ENCODE measurements at regions not wholly inside any gene's neighbourhood (a gene's known extent, or its start where the extent isn't known, plus 50 kb on each side); places are given as distances from the start of the nearest gene placed in this dataset.
"Not testable (repeated sequence)": the region's sequence is repeated elsewhere in the genome, so short reads cannot be mapped to it uniquely, and the experiment has no call there.

DNA sequence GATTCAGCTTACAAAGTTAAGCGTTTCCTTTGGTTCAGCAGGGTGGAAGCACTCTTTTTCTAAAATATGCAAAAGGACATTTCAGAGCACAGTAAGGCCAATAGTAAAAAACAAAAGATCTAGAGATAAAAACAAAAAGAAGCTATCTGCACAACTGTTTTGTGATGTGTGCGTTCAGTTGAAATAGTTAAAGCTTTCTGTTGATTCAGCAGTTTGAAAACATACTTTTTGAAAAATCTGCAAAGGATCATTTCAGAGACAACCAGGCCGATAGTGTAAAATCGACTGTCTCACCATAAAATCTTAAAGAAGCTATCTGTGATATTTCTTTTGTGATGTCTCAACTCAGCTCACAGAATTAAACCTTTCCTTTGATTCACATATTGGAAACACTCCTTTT, 300.0 kb upstream of the ALG10B start:
- DNase-seq (ENCODE audit: extremely low read depth in 1 of 2, low read depth in 1 of 2): no peak

DNA sequence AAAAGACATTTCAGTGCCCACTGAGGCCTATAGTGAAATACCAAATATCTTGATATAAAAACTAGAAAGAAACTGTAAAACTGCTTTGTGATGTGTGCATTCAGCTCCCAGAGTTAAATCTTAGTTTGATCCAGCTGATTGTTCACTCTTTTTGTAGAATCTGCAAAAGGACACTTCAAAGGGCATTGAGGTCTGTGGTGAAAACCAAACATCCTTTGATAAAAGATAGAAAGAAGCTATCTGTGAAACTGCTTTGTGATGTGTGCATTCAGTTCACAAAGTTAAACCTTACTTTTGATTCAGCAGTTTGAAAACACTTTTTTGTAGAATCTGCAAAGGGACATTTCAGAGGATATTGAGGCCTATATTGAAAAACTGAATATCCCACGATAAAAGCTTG, 290.7 kb upstream of the ALG10B start:
- DNase-seq (ENCODE audit: extremely low read depth in 1 of 2, low read depth in 1 of 2): no peak

DNA sequence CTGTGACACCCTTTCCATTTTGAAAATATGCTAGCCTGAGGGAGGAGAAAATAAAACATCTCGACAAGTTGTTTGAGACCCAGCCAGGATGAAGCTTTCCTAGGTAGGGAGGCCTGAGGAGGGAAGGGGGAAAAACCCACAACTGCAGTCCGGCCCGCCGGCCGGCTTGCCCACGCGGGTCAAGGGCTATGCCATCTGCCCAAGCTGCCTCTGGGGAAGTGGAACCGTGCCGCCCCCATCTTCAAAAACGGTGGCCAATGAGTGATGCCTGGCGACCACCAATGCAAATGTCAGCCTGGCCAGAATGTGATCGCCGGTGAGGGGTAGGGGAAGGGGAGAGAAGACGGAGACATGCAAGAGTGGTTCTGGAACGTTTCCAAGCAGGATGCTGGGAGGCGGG, 263.5 kb upstream of the ALG10B start:
- DNase-seq (ENCODE audit: extremely low read depth in 1 of 2, low read depth in 1 of 2): no peak

DNA sequence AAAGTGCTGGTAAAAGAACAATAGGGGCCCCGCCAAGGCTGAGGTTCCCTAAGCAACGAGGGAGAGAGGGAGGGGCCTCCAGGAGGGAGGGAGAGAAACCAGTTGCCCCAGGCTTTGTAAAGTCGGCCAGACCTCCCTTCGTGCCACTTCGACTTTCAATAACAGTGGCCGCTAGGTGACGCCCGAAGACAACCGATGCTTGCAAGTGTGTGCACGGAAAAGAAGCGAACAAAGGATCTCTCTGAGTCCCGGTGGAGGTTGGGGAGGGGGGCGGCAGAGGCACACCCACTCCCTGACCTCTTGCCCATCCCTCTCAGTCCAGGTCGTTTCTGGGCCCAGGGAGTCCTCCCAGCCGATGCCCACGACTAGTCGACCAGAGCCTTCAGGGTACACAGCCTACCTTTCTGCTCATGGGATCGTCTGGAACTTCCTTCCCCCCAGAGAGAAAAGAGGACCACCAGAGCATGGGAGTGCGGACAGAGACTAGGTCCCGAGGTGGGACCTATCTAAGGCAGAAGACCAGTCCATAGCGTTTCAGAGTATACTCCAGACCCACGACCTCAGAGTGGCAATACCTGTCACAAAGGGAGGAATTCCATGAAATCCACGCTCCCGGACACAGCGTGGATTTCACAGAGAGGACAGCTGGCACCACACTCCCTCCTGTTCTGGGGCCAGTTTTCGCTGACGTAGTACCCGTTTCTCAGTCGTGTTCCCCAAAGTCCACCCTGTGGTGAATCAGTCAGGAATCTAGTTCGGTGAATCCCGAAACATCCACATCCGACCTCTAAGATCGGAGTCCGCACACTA, 262.7 kb upstream of the ALG10B start:
- DNase-seq (ENCODE audit: extremely low read depth in 1 of 2, low read depth in 1 of 2): no peak

DNA sequence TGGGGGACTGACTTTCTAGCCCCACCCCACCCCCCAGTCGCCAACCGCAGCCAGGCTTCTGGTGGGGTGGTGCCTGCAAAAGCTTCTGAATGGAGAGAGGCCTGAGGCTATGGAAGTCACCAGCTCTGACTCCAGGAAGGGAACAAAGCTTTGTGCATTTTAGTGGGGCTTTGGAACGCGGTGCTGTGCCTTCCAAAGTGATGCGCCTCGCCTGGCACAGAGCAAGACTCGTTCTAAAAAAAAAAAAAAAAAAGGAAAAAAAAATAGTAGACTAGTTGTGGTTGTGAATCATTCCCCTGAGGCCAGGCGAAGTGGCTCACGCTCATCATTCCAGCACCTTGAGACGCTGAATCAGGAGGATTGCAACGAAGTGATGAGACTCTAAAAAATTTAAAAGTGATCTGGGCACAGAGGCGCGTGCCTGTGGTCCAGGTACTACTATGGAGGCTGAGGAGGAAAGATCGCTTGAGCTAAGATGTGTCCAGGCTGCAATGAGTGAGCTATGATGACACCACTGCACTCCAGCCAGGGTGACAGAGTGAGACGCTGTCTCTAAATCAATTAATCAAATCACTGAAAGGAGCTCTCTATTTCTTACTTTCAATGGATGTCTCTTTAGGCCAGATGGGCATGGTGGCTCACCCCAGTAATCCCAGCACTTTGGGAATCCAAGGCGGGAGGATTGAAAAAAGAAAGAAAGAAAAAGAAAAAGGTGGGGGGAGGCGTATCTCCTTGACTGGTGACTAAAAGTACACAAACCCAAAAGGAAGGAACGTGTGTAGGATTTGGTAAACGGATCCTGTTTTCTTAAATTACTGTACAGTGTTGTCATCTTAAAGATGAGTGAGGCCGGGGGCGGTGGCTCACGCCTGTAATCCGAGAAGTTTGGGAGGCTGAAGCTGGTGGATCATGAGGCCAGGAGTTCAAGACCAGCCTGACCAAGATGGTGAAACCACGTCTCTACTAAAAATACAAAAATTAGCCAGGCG, 259.6 kb upstream of the ALG10B start:
- no peak for DNase-seq (ENCODE audit: extremely low read depth in 1 of 2, low read depth in 1 of 2)

DNA sequence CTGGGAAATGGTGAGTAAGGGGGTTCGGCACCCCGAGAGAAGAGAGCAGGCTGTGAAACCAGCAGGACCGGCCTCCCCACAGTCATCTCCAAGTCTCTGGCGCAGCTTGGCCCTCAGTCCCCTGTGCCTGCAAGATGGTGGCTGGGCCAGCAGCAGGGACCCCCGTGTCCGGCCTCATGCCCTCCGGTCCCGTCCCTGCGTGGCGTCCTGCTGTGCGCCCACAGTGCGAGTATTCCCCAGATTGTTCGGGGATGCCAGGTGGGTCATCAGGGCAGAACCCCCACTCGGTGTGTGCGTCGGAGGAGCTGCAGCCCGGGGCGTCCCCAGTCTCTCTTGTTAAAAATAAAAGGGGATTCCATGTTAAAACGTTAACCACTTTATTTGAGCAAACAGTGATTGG, 216.9 kb upstream of the ALG10B start:
- no peak for DNase-seq (ENCODE audit: extremely low read depth in 1 of 2, low read depth in 1 of 2)

DNA sequence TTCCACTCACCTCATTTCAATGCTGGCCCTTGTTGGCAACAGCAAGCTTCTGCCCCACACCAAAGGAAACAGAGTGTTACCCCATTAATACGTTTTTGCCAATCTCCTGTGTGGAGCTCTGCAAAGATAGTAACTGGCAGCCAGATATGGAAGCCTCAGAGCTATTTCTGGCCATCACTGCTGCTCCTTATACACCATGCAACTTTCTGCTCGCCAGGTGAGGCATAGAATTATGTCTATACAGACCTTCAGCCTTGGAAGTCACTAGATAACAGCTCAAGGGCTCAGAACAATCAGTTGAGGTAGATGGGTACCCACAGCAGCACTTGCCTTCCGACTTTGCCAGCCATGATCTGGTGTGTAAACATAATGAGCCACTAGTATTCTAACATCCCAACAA, 214.8 kb upstream of the ALG10B start:
- no peak for DNase-seq (ENCODE audit: extremely low read depth in 1 of 2, low read depth in 1 of 2)

DNA sequence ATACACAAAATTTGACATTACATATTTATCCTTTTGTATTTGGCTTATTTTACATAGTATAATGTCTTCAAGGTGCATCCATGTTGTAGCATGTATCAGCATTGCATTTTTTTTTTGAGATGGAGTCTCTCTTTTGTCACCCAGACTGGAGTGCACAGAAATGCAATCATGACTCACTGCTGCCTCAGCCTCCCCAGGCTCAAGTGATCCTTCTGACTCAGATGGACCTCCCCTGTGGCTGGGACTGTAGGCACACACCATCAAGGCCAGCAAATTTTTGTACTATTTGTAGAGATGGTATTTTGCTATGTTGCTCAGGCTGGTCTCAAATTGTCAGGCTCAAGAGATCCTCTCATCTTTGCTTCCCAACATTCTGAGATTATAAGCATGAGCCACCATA, 214.4 kb upstream of the ALG10B start:
- no peak for DNase-seq (ENCODE audit: extremely low read depth in 1 of 2, low read depth in 1 of 2)

DNA sequence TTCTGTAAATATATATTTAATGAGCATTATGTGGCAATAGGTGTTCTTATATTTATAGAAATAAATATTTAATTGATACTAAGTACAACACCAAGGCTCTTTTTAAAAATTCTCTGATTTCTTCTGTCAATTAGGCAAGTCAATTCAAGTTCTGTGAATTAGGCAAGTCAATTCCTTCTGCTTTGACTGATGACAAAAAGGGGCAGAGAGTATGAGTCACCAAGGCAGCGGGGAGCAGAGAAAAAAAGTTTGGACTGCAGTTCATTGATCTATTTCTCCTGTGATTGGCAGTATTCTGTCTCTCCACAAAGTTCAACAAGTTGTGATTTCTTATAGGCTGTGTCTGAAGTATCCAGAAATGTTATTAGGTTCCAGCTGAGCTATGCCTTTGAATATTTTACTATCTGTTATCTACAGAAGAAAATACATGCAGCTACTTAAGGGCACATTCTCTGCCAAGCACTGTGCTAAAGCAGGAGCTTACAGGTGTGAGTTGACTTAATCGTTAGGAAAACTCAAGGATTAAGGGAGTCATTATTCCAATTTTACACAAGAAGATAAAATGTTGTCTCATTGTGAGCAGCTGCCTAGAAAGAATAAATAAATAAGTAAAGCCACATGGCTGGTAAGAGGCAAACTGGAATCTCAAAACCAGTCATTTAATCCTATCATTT, 206.4 kb upstream of the ALG10B start:
- no peak for DNase-seq (ENCODE audit: extremely low read depth in 1 of 2, low read depth in 1 of 2)

DNA sequence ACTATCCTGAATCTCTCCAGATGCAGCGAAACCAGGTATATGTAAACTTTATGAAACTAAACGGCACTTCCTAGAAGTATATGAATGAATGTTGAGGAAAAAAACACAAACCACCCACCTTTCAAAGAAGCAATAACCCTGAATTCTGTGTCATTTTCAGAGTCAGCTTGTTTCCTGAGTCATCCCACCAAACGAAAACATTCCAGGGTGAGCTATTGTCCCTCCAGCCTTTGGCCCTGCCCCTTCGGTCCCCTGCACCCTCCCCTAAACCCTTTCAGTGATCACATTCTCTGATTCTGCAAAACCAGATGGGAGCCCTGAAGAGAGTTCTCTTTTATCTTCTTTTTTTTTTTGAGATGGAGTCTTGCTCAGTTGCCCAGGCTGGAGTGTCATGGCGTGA, 202.6 kb upstream of the ALG10B start:
- DNase-seq (ENCODE audit: extremely low read depth in 1 of 2, low read depth in 1 of 2): no peak

DNA sequence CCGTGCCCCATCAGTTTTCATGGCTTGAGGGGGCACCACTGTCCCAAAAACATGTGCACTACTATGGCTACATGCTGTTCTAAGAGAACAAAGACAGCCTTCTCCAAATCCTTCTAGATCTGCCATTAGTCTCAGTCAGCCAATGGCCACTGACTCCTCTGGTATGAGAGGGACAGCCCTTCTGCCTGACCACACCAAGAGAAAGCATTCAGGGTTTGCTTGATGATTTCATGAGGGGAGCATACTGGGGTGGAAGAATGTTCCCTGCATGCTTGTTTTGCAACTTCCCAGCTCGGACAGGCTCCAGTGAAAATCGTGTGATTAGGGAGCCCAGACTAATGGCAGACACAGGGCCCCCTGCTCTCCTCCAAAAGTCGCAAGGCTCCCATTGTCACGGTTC, 199.6 kb upstream of the ALG10B start:
- DNase-seq (ENCODE audit: extremely low read depth in 1 of 2, low read depth in 1 of 2): no peak

DNA sequence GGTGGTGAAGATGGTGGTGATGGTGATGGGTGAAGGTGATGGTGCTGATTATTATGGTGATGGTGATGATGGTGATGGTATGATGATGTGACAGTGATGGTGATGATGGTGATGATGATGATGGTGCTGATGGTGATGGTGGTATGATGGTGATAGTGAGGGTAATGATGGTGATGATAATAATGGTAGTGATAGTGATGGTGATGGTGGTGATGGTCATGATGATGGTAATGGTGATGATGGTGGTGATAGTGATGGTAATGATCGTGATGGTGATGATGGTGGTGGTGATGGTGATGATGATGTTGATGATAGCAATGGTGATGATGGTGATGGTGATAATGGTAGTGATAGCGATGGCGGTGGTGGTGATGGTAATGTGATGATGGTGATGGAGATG, 197.9 kb upstream of the ALG10B start:
- DNase-seq (ENCODE audit: extremely low read depth in 1 of 2, low read depth in 1 of 2): no peak

DNA sequence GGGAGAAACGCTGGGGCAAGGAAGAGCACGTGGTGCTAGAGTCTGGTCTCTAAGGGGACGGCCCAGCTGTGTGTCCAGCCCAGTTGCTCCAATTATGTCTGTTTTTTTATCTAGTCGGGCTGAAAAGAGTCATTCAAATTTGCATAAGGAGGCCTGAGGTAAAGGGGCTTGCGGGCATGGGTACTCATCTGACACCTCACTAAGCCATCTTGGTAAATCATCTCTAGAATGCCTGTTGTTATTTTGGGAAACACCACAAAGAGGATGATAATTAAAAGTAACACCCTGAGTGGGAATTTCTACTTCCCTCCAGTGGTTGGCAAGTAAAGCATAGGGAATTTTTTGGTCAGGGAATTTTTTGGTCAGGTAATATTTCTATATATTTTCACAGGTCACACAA, 196.1 kb upstream of the ALG10B start:
- DNase-seq (ENCODE audit: extremely low read depth in 1 of 2, low read depth in 1 of 2): no peak

DNA sequence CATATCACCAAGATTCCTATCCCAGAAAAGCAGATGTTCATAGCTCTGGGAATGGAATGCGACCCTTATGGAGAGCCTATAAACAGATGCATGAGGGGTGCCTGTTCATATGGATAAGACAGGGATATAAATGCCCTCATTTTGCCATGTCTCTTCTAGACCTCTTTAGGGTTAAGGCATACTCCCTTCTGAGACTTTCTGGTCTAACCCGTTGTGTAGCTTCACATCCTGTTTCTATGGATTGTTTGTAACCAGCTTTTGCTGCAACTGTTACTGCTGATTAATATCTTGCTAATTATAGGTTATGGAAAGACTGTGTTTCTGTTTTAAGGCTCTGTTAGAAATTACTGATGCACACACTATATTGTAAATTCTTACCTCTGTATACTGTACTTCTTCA, 193.5 kb upstream of the ALG10B start:
- DNase-seq (ENCODE audit: extremely low read depth in 1 of 2, low read depth in 1 of 2): not testable (repeated sequence)

DNA sequence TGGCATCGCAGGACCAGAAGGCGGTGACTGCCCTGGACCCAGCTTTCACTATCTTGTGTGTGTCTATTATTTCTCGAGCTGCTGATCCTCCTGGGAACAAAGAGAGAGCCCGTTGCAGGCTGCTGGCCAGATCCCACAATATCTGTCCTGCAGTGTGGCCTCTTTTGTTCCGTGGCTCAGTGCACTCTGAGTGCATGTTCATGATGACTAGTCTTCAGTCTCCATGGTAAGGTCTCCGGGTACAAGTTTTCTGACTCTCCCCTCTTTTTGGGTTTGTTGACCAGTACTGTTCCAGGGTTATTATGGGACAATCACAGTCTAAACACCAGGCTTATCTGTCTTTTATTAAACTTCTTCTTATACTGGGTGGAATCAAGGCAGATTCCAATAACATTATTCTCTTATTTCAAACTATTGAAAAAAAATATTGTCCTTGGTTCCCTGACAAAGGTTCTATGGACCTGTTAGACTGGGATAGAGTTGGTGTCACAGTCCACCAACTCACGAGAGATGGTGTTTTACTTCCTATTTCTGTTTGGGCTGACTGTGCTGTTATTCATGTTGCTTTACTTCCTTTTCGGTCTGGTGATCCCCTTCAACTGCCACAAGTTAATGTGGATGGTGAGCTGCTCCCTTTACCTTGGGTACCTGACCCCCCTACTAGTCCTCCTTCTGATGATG, 192.9 kb upstream of the ALG10B start:
- no peak for DNase-seq (ENCODE audit: extremely low read depth in 1 of 2, low read depth in 1 of 2)

DNA sequence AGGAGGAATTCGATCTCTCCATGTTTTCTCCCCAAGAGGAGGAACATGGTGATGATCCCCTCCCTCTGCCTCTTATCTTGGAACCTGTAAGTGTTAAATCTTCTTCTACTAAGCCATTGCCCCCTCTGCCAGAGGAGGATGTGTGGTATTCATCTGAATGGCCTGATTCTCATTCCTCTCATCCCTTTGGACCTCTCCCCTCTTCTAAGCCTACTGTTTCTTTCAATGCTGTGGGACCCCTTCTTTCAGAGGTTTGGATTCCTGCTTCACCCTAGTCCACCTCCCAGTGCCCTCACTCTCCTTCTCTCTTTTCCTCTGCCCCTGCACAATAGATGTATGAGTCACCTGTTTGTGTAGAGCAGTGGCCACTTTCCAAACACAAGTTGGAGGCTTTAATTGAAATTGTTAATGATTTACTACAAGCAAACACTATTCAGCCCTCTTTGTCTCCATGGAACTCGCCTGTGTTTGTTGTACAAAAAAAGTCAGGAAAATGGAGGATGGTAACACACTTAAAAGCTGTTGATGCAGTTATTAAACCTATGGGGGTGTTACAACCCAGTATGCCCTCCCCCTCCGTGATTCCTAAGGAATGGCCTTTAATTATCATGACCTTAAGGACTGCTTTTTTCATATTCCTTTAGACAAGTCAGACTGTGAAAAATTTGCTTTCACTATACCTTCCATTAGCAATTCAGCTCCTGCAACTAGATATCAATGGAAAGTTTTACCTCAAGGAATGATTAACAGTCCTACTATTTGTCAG, 192.1 kb upstream of the ALG10B start:
- DNase-seq (ENCODE audit: extremely low read depth in 1 of 2, low read depth in 1 of 2): no peak

DNA sequence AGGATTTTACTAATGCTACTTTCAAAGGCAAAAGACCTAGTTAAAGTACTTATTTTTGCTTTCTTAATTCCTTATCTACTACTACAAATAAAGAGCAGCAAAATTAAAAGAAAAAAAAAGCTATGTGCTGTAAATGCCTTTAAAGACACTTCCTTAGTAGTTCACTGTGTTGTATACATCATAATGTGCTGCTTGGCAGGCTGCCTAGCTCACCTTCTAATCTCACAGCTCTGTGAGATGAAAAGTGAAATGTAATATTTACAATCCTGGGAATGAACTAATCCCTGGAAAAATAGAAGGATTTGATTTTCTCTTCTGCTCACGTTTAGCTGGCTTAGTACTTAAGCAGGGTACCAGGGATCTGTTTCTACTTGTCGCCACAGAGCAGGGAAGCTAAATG, 184.4 kb upstream of the ALG10B start:
- DNase-seq (ENCODE audit: extremely low read depth in 1 of 2, low read depth in 1 of 2): no peak

DNA sequence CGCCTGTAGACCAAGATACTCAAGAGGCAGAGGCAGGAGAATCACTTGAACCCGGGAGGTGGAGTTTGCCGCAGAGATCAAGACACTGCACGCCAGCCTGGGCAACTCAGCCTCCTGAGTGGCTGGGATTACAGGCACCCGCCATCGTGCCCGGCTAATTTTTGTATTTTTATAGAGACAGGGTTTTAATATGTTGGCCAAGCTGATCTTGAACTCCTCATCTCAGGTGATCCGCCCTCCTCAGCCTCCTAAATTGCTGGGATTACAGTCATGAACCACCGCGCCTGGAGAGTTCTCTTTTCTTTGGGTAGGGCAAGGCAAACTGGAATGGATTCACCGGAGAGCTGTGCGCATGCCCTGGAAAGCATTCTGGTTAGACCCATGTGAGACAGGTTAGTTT, 179.3 kb upstream of the ALG10B start:
- DNase-seq (ENCODE audit: extremely low read depth in 1 of 2, low read depth in 1 of 2): no peak

DNA sequence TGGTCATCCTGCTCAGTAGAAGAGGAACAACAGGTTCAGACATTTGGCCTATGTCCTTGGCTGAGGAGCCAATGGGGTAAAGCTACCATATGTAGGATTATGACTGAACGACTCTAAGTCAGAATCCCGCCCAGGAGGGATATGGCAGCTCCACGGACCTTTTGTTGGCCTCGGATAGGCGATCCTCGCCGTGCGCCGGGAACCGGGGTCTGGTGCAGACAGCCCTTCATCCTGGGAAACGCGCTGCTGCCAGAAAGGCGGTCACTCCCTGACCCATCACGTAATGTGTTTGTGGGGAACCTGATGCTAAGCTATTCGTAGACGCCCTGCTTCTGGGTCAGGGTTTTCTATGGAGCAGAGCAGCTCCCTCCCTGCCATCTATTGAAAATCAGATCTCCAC, 178.9 kb upstream of the ALG10B start:
- DNase-seq (ENCODE audit: extremely low read depth in 1 of 2, low read depth in 1 of 2): no peak

Measured in activated CD8-positive, alpha-beta memory T cell treated with anti-CD3 and anti-CD28 coated beads for 1 hour (primary cell).